ENCODE measurements at regions not wholly inside any gene's neighbourhood (a gene's known extent, or its start where the extent isn't known, plus 50 kb on each side); places are given as distances from the start of the nearest gene placed in this dataset.
A peak's percentile ranks its signal among the peaks of the same experiment; 100 is the strongest.

DNA sequence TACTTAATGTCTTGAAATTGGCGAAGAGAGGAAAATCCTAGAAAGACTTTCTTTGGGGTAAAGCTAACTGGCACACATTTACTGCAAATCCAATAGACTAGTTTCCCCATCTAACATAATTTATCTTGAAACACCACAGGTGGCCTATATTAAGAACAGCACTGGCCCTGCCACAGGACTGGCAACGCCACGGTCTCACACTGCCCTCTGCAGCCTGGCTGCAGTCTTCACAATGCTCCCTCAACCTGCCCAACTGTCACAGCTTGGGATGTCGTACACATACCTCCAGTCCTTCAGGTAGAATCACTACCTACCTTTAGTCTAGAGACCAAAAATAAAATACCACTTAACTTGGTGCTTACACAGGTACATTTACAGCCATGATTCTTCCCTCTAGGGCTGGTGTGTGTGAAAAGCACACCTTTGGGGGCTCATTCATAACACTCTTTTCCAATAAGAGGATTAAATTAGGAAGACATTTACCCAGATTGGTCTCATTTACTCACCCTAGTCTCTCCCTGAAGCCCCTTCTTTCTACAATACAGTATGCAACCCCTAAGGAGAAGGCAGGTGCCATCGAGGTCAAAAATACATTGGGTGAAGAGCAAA lies 222.2 kb downstream of the C1D start:
- TF ChIP-seq TAF1 (IDR thresholded peaks at IDR 0.05; ENCODE audit: low read depth), result no peak
- no peak for TF ChIP-seq POLR2AphosphoS5 (IDR thresholded peaks at IDR 0.05)
- TF ChIP-seq, protein P1, sequence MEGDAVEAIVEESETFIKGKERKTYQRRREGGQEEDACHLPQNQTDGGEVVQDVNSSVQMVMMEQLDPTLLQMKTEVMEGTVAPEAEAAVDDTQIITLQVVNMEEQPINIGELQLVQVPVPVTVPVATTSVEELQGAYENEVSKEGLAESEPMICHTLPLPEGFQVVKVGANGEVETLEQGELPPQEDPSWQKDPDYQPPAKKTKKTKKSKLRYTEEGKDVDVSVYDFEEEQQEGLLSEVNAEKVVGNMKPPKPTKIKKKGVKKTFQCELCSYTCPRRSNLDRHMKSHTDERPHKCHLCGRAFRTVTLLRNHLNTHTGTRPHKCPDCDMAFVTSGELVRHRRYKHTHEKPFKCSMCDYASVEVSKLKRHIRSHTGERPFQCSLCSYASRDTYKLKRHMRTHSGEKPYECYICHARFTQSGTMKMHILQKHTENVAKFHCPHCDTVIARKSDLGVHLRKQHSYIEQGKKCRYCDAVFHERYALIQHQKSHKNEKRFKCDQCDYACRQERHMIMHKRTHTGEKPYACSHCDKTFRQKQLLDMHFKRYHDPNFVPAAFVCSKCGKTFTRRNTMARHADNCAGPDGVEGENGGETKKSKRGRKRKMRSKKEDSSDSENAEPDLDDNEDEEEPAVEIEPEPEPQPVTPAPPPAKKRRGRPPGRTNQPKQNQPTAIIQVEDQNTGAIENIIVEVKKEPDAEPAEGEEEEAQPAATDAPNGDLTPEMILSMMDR (IDR thresholded peaks at IDR 0.05; ENCODE audit: poor library complexity, severe bottlenecking), result peak; percentile 75
- no peak for TF ChIP-seq EZH2 (IDR thresholded peaks at IDR 0.05; ENCODE audit: borderline replicate concordance, insufficient read depth, low read length, poor library complexity, severe bottlenecking)
- TF ChIP-seq, protein P2, sequence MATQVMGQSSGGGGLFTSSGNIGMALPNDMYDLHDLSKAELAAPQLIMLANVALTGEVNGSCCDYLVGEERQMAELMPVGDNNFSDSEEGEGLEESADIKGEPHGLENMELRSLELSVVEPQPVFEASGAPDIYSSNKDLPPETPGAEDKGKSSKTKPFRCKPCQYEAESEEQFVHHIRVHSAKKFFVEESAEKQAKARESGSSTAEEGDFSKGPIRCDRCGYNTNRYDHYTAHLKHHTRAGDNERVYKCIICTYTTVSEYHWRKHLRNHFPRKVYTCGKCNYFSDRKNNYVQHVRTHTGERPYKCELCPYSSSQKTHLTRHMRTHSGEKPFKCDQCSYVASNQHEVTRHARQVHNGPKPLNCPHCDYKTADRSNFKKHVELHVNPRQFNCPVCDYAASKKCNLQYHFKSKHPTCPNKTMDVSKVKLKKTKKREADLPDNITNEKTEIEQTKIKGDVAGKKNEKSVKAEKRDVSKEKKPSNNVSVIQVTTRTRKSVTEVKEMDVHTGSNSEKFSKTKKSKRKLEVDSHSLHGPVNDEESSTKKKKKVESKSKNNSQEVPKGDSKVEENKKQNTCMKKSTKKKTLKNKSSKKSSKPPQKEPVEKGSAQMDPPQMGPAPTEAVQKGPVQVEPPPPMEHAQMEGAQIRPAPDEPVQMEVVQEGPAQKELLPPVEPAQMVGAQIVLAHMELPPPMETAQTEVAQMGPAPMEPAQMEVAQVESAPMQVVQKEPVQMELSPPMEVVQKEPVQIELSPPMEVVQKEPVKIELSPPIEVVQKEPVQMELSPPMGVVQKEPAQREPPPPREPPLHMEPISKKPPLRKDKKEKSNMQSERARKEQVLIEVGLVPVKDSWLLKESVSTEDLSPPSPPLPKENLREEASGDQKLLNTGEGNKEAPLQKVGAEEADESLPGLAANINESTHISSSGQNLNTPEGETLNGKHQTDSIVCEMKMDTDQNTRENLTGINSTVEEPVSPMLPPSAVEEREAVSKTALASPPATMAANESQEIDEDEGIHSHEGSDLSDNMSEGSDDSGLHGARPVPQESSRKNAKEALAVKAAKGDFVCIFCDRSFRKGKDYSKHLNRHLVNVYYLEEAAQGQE (IDR thresholded peaks at IDR 0.05; ENCODE audit: borderline replicate concordance), result no peak
- TF ChIP-seq RAD21 (conservative IDR thresholded peaks at IDR 0.05), result peak; percentile 82
- TF ChIP-seq SMC3 (conservative IDR thresholded peaks at IDR 0.05; ENCODE audit: poor library complexity), result peak; percentile 78

All from neural cell (in vitro differentiated cells).